Upper lobe of left lung (tissue), 6 donors: ENCODE measurements at regions not wholly inside any gene's neighbourhood (a gene's known extent, or its start where the extent isn't known, plus 50 kb on each side); places are given as distances from the start of the nearest gene placed in this dataset.

ENCODE experiments used
- ATAC-seq, 2 donors: fragments of 200-7000 bp; cut with Tn5 transposase; one replicate each; pipeline ENCODE4 v1.9.1; 2022; ENCODE audit warnings: mild to moderate bottlenecking in 2 of 2, moderate library complexity in 2 of 2; ENCODE audit not compliant: low FRiP score in 2 of 2
- DNase-seq, 2 donors: peaks; one replicate each; pipeline ENCODE4 v3.0.0-alpha.2; 2019 to 2020
- H3K27ac ChIP-seq, 4 donors: fragments of 200-600 bp; sonication (generic); one replicate each; pipeline ENCODE4 v1.5.1; 2016 to 2019
- H3K27me3 ChIP-seq, 4 donors: fragments of 200-600 bp; sonication (generic); one replicate each; pipeline ENCODE4 v1.5.1; 2017 to 2019
- H3K36me3 ChIP-seq, 4 donors: fragments of 200-600 bp; sonication (generic); one replicate each; pipeline ENCODE4 v1.5.1; 2016 to 2019
- H3K4me1 ChIP-seq, 4 donors: fragments of 200-600 bp; sonication (generic); one replicate each; pipeline ENCODE4 v1.5.1; 2018 to 2019
- H3K4me3 ChIP-seq, 4 donors: fragments of 200-600 bp; sonication (generic); one replicate each; pipeline ENCODE4 v1.5.1; 2017 to 2019; ENCODE audit warnings: mild to moderate bottlenecking in 2 of 4, moderate library complexity in 1 of 4
- H3K9me3 ChIP-seq, 4 donors: fragments of 200-600 bp; sonication (generic); one replicate each; pipeline ENCODE4 v1.5.1; 2018 to 2019
- CTCF ChIP-seq, 6 experiments: fragments of 450-650 bp in 4 of 6; fragments of 200-600 bp in 2 of 6; sonication (generic) in 2 of 6; IDR thresholded peaks; one replicate each; pipeline ENCODE4 v1.5.1; 2016 to 2019; ENCODE audit warnings: antibody characterized with exemption in 6 of 6
- EP300 ChIP-seq, 4 donors: sonication (generic); formaldehyde crosslinking; IDR thresholded peaks; one replicate each; pipeline ENCODE4 v1.5.1; 2017; ENCODE audit warnings: antibody characterized with exemption in 4 of 4, control low read depth in 2 of 4
- POLR2A ChIP-seq, 4 donors: fragments of 450-650 bp; IDR thresholded peaks; one replicate each; pipeline ENCODE4 v1.5.1; 2016 to 2017; ENCODE audit warnings: antibody characterized with exemption in 4 of 4, mild to moderate bottlenecking in 2 of 4
- POLR2AphosphoS5 ChIP-seq, 2 donors: sonication (generic); formaldehyde crosslinking; IDR thresholded peaks; one replicate each; pipeline ENCODE4 v1.5.1; 2017; ENCODE audit warnings: antibody characterized with exemption in 2 of 2
- WGBS, 2 donors: methylation state at CpG; one replicate each; pipeline ENCODE4 v1.1.5; 2017 to 2018; 5-methylcytosine and 5-hydroxymethylcytosine counted together
- donor health status: DM: no; HTN: no; CAD: no; lungs with moderate emphysema.
- donor health status: DM: no; HTN: yes; CAD: no; lungs with severe emphysema.

- H3K9me3 ChIP-seq, result no peaks in the 10 kb centered on the region
- TF ChIP-seq EP300 (IDR thresholded peaks at IDR 0.05), result no peak
- TF ChIP-seq POLR2AphosphoS5 (IDR thresholded peaks at IDR 0.05), result no peak
- TF ChIP-seq POLR2A (IDR thresholded peaks at IDR 0.05), result no peak
- TF ChIP-seq CTCF (IDR thresholded peaks at IDR 0.05), result no peak
- 88 to 92% methylated on average over 1 of the region's 1 CpG for WGBS, 2 donors
- no peak overlapping the region for H3K27ac ChIP-seq
- H3K4me1 ChIP-seq, result no peaks in the 10 kb centered on the region
- no peaks in the 10 kb centered on the region for H3K27me3 ChIP-seq
- H3K4me3 ChIP-seq, result no peak overlapping the region
- H3K36me3 ChIP-seq, result no peaks in the 10 kb centered on the region
- ATAC-seq (no peak), DNase-seq (no peak)
These were observed 56.3 kb upstream of the SPOPL start for GRCh38 chr2:138445227-138445626.

- ATAC-seq (peak in 1 of 2 donors; percentile 24), DNase-seq (no peak)
- H3K27ac ChIP-seq, result no peak overlapping the region
- TF ChIP-seq CTCF (IDR thresholded peaks at IDR 0.05) (no peak), POLR2A (IDR thresholded peaks at IDR 0.05) (no peak), POLR2AphosphoS5 (IDR thresholded peaks at IDR 0.05) (no peak), EP300 (IDR thresholded peaks at IDR 0.05) (no peak)
- no peaks in the 10 kb centered on the region for H3K36me3 ChIP-seq
- no peaks in the 10 kb centered on the region for H3K4me1 ChIP-seq
- no peak overlapping the region for H3K4me3 ChIP-seq
- H3K27me3 ChIP-seq, result no peaks in the 10 kb centered on the region
- no peaks in the 10 kb centered on the region for H3K9me3 ChIP-seq
- 91% methylated on average over 5 of the region's 5 CpGs for WGBS, 2 donors
These were observed 55.5 kb upstream of the SPOPL start for GRCh38 chr2:138446043-138446442.

- ATAC-seq, result no peak
- no peaks in the 10 kb centered on the region for H3K36me3 ChIP-seq
- no peaks in the 10 kb centered on the region for H3K4me1 ChIP-seq
- TF ChIP-seq POLR2A (IDR thresholded peaks at IDR 0.05) (no peak), POLR2AphosphoS5 (IDR thresholded peaks at IDR 0.05) (no peak)
- no peak overlapping the region for H3K27ac ChIP-seq
- no peaks in the 10 kb centered on the region for H3K9me3 ChIP-seq
- no peak overlapping the region for H3K4me3 ChIP-seq
- 48 to 56% methylated on average over 2 of the region's 2 CpGs for WGBS, 2 donors
- DNase-seq, result no peak
- no peaks in the 10 kb centered on the region for H3K27me3 ChIP-seq
These were observed 53.5 kb upstream of the SPOPL start for GRCh38 chr2:138447889-138448570.
